KMS-11 (cell line): ENCODE measurements at regions not wholly inside any gene's neighbourhood (a gene's known extent, or its start where the extent isn't known, plus 50 kb on each side); places are given as distances from the start of the nearest gene placed in this dataset.

Experiments used
- H2AFZ ChIP-seq: fragments of 200-600 bp; sonication (generic); 2 replicates; pipeline ENCODE4 v1.6.1; 2016; ENCODE audit warnings: antibody characterized with exemption, mixed run types, low read depth
- H3K27ac ChIP-seq: fragments of 200-600 bp; sonication (generic); 2 replicates; pipeline ENCODE4 v1.6.1; 2016; ENCODE audit warnings: mild to moderate bottlenecking, mixed run types
- H3K27me3 ChIP-seq: fragments of 200-600 bp; sonication (generic); 2 replicates; pipeline ENCODE4 v1.6.1; 2017; ENCODE audit warnings: mild to moderate bottlenecking, low read depth, mixed run types, moderate library complexity; ENCODE audit not compliant: insufficient read depth
- H3K36me3 ChIP-seq: fragments of 200-600 bp; sonication (generic); 2 replicates; pipeline ENCODE4 v1.6.1; 2017; ENCODE audit warnings: mild to moderate bottlenecking, mixed run types; ENCODE audit not compliant: insufficient read depth
- H3K4me1 ChIP-seq: fragments of 200-600 bp; sonication (generic); 2 replicates; pipeline ENCODE4 v1.6.1; 2016; ENCODE audit warnings: mild to moderate bottlenecking, low read depth, mixed run types; ENCODE audit not compliant: poor library complexity, severe bottlenecking
- H3K4me2 ChIP-seq: fragments of 200-600 bp; sonication (generic); 2 replicates; pipeline ENCODE4 v1.7.0; 2016; ENCODE audit warnings: mild to moderate bottlenecking, mixed run types
- H3K4me3 ChIP-seq: fragments of 200-600 bp; sonication (generic); IDR thresholded peaks from 2 replicates; pipeline ENCODE4 v1.6.1; 2017; ENCODE audit warnings: low read depth, low read length, mixed read lengths; ENCODE audit not compliant: insufficient read depth
- H3K79me2 ChIP-seq: fragments of 200-600 bp; sonication (generic); 2 replicates; pipeline ENCODE4 v1.6.1; 2016; ENCODE audit warnings: low read depth, mixed run types; ENCODE audit not compliant: insufficient read depth
- H3K9ac ChIP-seq: fragments of 200-600 bp; sonication (generic); 2 replicates; pipeline ENCODE4 v1.6.1; 2016; ENCODE audit warnings: mild to moderate bottlenecking, mixed run types
- H4K20me1 ChIP-seq: fragments of 200-600 bp; sonication (generic); 2 replicates; pipeline ENCODE4 v1.6.1; 2016; ENCODE audit warnings: mild to moderate bottlenecking, mixed run types; ENCODE audit not compliant: insufficient read depth
- CTCF ChIP-seq: fragments of 200-600 bp; sonication (generic); conservative IDR thresholded peaks from 2 replicates; pipeline ENCODE4 v1.6.1; 2017; ENCODE audit warnings: low read depth, mild to moderate bottlenecking, antibody characterized with exemption, low read length, moderate library complexity, mixed read lengths

- TF ChIP-seq CTCF: no peak
- Histone ChIP-seq H2AFZ (no peak overlapping the region), H3K79me2 (no peaks in the 10 kb centered on the region), H3K4me1 (no peaks in the 10 kb centered on the region), H4K20me1 (no peaks in the 10 kb centered on the region), H3K27me3 (no peaks in the 10 kb centered on the region), H3K36me3 (no peaks in the 10 kb centered on the region), H3K4me2 (no peak overlapping the region), H3K27ac (no peak overlapping the region), H3K9ac (no peak overlapping the region), H3K4me3 (no peak overlapping the region)
Measured at GRCh38 chrX:13208281-13208935, 111.4 kb downstream of the ATXN3L start.

GRCh38 chrX:13203271-13203670 is 116.6 kb downstream of the ATXN3L start:
- Histone ChIP-seq H3K36me3 (no peaks in the 10 kb centered on the region), H3K9ac (no peak overlapping the region), H3K79me2 (no peaks in the 10 kb centered on the region), H4K20me1 (no peaks in the 10 kb centered on the region), H3K4me2 (no peak overlapping the region), H3K4me1 (no peaks in the 10 kb centered on the region), H3K27me3 (no peaks in the 10 kb centered on the region), H3K4me3 (no peak overlapping the region), H3K27ac (no peak overlapping the region), H2AFZ (no peak overlapping the region)
- no peak for TF ChIP-seq CTCF

DNA sequence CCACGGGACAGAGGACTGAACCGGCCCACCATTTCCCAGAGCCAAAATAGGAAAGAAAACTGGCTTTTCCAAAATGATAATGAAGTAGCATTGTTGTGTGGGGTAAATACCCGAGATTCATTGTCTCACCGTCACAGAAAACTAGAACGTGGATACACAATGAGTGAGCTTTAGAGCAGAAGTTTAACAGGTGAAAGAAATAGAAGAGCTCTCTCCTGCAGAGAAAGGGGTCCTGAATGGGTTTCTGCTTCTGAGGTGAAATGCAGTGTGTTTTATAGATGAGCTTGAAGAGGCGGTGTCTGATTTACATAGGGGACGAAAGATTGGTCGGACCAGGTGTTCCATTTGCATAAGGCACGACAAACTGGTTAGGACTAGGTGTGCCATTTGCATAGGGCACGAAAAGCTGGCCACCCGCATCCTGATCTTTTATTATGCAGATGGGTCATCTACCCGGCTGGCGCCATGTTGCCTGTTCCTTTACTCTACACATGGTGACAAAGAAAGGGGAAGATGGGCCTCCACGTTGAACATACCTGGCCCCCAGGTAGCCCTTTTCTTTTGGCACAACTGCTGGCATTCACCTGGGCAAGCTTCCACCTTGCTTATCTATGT is 118.1 kb downstream of the ATXN3L start:
- Histone ChIP-seq H2AFZ (no peak overlapping the region), H3K79me2 (no peaks in the 10 kb centered on the region), H4K20me1 (no peaks in the 10 kb centered on the region), H3K27ac (no peak overlapping the region), H3K27me3 (no peaks in the 10 kb centered on the region), H3K4me2 (no peak overlapping the region), H3K9ac (no peak overlapping the region), H3K4me1 (no peaks in the 10 kb centered on the region), H3K36me3 (no peaks in the 10 kb centered on the region), H3K4me3 (no peak overlapping the region)
- no peak for TF ChIP-seq CTCF

GRCh38 chrX:13200398-13200797 is 119.5 kb downstream of the ATXN3L start:
- no peaks in the 10 kb centered on the region for H3K36me3 ChIP-seq
- H3K79me2 ChIP-seq: no peaks in the 10 kb centered on the region
- H4K20me1 ChIP-seq: no peaks in the 10 kb centered on the region
- H3K4me3 ChIP-seq: no peak overlapping the region
- no peak overlapping the region for H3K9ac ChIP-seq
- H2AFZ ChIP-seq: no peak overlapping the region
- no peaks in the 10 kb centered on the region for H3K27me3 ChIP-seq
- no peak for TF ChIP-seq CTCF
- H3K4me2 ChIP-seq: no peak overlapping the region
- H3K4me1 ChIP-seq: no peaks in the 10 kb centered on the region
- no peak overlapping the region for H3K27ac ChIP-seq
